ENCODE measurements at regions not wholly inside any gene's neighbourhood (a gene's known extent, or its start where the extent isn't known, plus 50 kb on each side); places are given as distances from the start of the nearest gene placed in this dataset.
"Not testable (repeated sequence)": the region's sequence is repeated elsewhere in the genome, so short reads cannot be mapped to it uniquely, and the experiment has no call there.

GRCh38 chr13:22966753-22967152 is 214.0 kb upstream of the SGCG start:
- not testable (repeated sequence) for DNase-seq (ENCODE audit: low read depth in 4 of 4, low spot score in 3 of 4)

GRCh38 chr13:22967669-22968068 is 213.1 kb upstream of the SGCG start:
- DNase-seq (ENCODE audit: low read depth in 4 of 4, low spot score in 3 of 4): no peak

- DNase-seq (ENCODE audit: low read depth in 4 of 4, low spot score in 3 of 4): no peak
Measured at GRCh38 chr13:22979952-22980351, 200.8 kb upstream of the SGCG start.

- DNase-seq (ENCODE audit: low read depth in 4 of 4, low spot score in 3 of 4): no peak
Measured at GRCh38 chr13:22980936-22981335, 199.8 kb upstream of the SGCG start.

GRCh38 chr13:22993148-22993547 is 187.6 kb upstream of the SGCG start:
- DNase-seq (ENCODE audit: low read depth in 4 of 4, low spot score in 3 of 4): no peak

- DNase-seq (ENCODE audit: low read depth in 4 of 4, low spot score in 3 of 4): no peak
Measured at GRCh38 chr13:23003446-23003845, 177.3 kb upstream of the SGCG start.

GRCh38 chr13:23007426-23007825 is 173.4 kb upstream of the SGCG start:
- DNase-seq (ENCODE audit: low read depth in 4 of 4, low spot score in 3 of 4): peak in 3 of 4 donors; percentile 16 to 30 (median 23)

GRCh38 chr13:23018143-23018542 is 162.6 kb upstream of the SGCG start:
- no peak for DNase-seq (ENCODE audit: low read depth in 4 of 4, low spot score in 3 of 4)

- peak; percentile 29 to 46 (median 42) for DNase-seq (ENCODE audit: low read depth in 4 of 4, low spot score in 3 of 4)
Measured at GRCh38 chr13:23020246-23020843, 160.4 kb upstream of the SGCG start.

- no peak for DNase-seq (ENCODE audit: low read depth in 4 of 4, low spot score in 3 of 4)
Measured at GRCh38 chr13:23021906-23022305, 158.9 kb upstream of the SGCG start.

- DNase-seq (ENCODE audit: low read depth in 4 of 4, low spot score in 3 of 4): no peak
Measured at GRCh38 chr13:23022704-23023103, 158.1 kb upstream of the SGCG start.

GRCh38 chr13:23025864-23026608 is 154.7 kb upstream of the SGCG start:
- no peak for DNase-seq (ENCODE audit: low read depth in 4 of 4, low spot score in 3 of 4)

- DNase-seq (ENCODE audit: low read depth in 4 of 4, low spot score in 3 of 4): no peak
Measured at GRCh38 chr13:23039266-23039935, 141.4 kb upstream of the SGCG start.

- DNase-seq (ENCODE audit: low read depth in 4 of 4, low spot score in 3 of 4): no peak
Measured at GRCh38 chr13:23042181-23042580, 138.6 kb upstream of the SGCG start.

GRCh38 chr13:23044906-23045305 is 135.9 kb upstream of the SGCG start:
- no peak for DNase-seq (ENCODE audit: low read depth in 4 of 4, low spot score in 3 of 4)

- no peak for DNase-seq (ENCODE audit: low read depth in 4 of 4, low spot score in 3 of 4)
Measured at GRCh38 chr13:23050126-23050525, 130.7 kb upstream of the SGCG start.

- DNase-seq (ENCODE audit: low read depth in 4 of 4, low spot score in 3 of 4): not testable (repeated sequence)
Measured at GRCh38 chr13:23053711-23054110, 127.1 kb upstream of the SGCG start.

GRCh38 chr13:23059173-23059572 is 121.6 kb upstream of the SGCG start:
- no peak for DNase-seq (ENCODE audit: low read depth in 4 of 4, low spot score in 3 of 4)

GRCh38 chr13:23060959-23061358 is 119.8 kb upstream of the SGCG start:
- no peak for DNase-seq (ENCODE audit: low read depth in 4 of 4, low spot score in 3 of 4)

- no peak for DNase-seq (ENCODE audit: low read depth in 4 of 4, low spot score in 3 of 4)
Measured at GRCh38 chr13:23067129-23067528, 113.7 kb upstream of the SGCG start.

GRCh38 chr13:23069566-23069965 is 111.2 kb upstream of the SGCG start:
- DNase-seq (ENCODE audit: low read depth in 4 of 4, low spot score in 3 of 4): no peak

All from left renal pelvis (tissue), 4 donors.